SH-SY5Y (cell line): ENCODE measurements at regions not wholly inside any gene's neighbourhood (a gene's known extent, or its start where the extent isn't known, plus 50 kb on each side); places are given as distances from the start of the nearest gene placed in this dataset.

Source experiments
- GATA2 ChIP-seq: IDR thresholded peaks from 2 replicates; pipeline ENCODE4 v1.6.1; 2011; ENCODE audit warnings: mild to moderate bottlenecking, low read depth, low read length
- GATA3 ChIP-seq: IDR thresholded peaks from 2 replicates; pipeline ENCODE4 v1.6.1; 2011; ENCODE audit warnings: low read depth, mild to moderate bottlenecking, low read length, moderate library complexity

- no peak for TF ChIP-seq GATA2
- TF ChIP-seq GATA3 = no peak
Observed at GRCh38 chr9:108399851-108400250, 455.9 kb downstream of the ACTL7B start.
